Caco-2 (cell line): ENCODE measurements at regions not wholly inside any gene's neighbourhood (a gene's known extent, or its start where the extent isn't known, plus 50 kb on each side); places are given as distances from the start of the nearest gene placed in this dataset.

Experiments
- BruUV-seq: library from RNA; stranded (reverse); fragments of 400-500 nt; replicated peaks from 2 replicates; lab custom pipeline; 2021; lab: Mats Ljungman, UMichigan
- CTCF ChIA-PET: fragments of 300-600 bp; sonication (Branson Sonifier 250); formaldehyde crosslinking; loops from one replicate; lab custom pipeline; 2022; ENCODE audit warnings: antibody characterized with exemption; lab: Charles Lee
- POLR2A ChIA-PET: fragments of 300-600 bp; sonication (Branson Sonifier 250); formaldehyde crosslinking; loops from one replicate; lab custom pipeline; 2022; ENCODE audit warnings: antibody characterized with exemption; lab: Charles Lee
- DNase-seq, 2 experiments: peaks; one replicate each; pipeline versions ENCODE4 v3.0.0 to v3.0.0-alpha.2; 2020 to 2022
- H3K27me3 ChIP-seq: replicated peaks from 2 replicates; pipeline ENCODE4 v1.6.0; 2011; ENCODE audit warnings: low read length; ENCODE audit not compliant: control insufficient read depth, insufficient read depth
- H3K36me3 ChIP-seq: 2 replicates; pipeline ENCODE4 v1.5.1; 2011; ENCODE audit warnings: low read length; ENCODE audit not compliant: control insufficient read depth, insufficient read depth
- H3K4me1 ChIP-seq: fragments of 250-450 bp; sonication (Bioruptor Pico); 2 replicates; pipeline ENCODE4 v1.5.1; 2020; ENCODE audit warnings: mild to moderate bottlenecking
- H3K4me3 ChIP-seq: 2 replicates; pipeline ENCODE4 v1.5.1; 2011; ENCODE audit warnings: low read depth, mild to moderate bottlenecking, control low read depth, low read length
- H3K9me3 ChIP-seq: fragments of 250-450 bp; sonication (Bioruptor Pico); 2 replicates; pipeline ENCODE4 v1.5.1; 2020; ENCODE audit warnings: mild to moderate bottlenecking, moderate library complexity
- H3K27ac Mint-ChIP-seq: one replicate; pipeline ENCODE4 v1.8.0; 2022; ENCODE audit warnings: mixed read lengths; ENCODE audit not compliant: unreplicated experiment
- H3K27me3 Mint-ChIP-seq: one replicate; pipeline ENCODE4 v1.8.0; 2022; ENCODE audit warnings: mixed read lengths; ENCODE audit not compliant: insufficient read depth, unreplicated experiment
- H3K36me3 Mint-ChIP-seq: one replicate; pipeline ENCODE4 v1.8.0; 2022; ENCODE audit warnings: mild to moderate bottlenecking, mixed read lengths; ENCODE audit not compliant: insufficient read depth, unreplicated experiment
- H3K4me1 Mint-ChIP-seq: one replicate; pipeline ENCODE4 v1.8.0; 2022; ENCODE audit warnings: low read depth, mixed read lengths; ENCODE audit not compliant: unreplicated experiment
- H3K4me3 Mint-ChIP-seq: one replicate; pipeline ENCODE4 v1.8.0; 2022; ENCODE audit warnings: mild to moderate bottlenecking, moderate library complexity, mixed read lengths; ENCODE audit not compliant: unreplicated experiment
- H3K9me3 Mint-ChIP-seq: one replicate; pipeline ENCODE4 v1.8.0; 2022; ENCODE audit warnings: mixed read lengths; ENCODE audit not compliant: unreplicated experiment
- CTCF ChIP-seq, 2 experiments: fragments of 200-600 bp in 1 of 2; IDR thresholded peaks; 1 replicate in 1 of 2; 2 replicates in 1 of 2; pipeline versions ENCODE4 v1.5.1 to v1.8.0; 2011 to 2022; ENCODE audit warnings: antibody characterized with exemption in 1 of 2, control low read depth in 1 of 2, inconsistent platforms in 1 of 2, low read depth in 1 of 2, low read length in 1 of 2, mild to moderate bottlenecking in 1 of 2, moderate library complexity in 1 of 2; ENCODE audit not compliant: insufficient read depth in 1 of 2, severe bottlenecking in 1 of 2, unreplicated experiment in 1 of 2
- intact Hi-C: fragments of 100-400 bp; cut with micrococcal nuclease; formaldehyde crosslinking; loops from one replicate; pipeline ENCODE4 v1.10.0; 2022; ENCODE audit not compliant: unreplicated experiment

GRCh38 chr4:17400686-17401085, 111.2 kb downstream of the QDPR start:
- intact Hi-C loops, result no loop called here
- H3K4me3 ChIP-seq, result no peak overlapping the region
- no peaks in the 10 kb centered on the region for H3K9me3 Mint-ChIP-seq
- H3K4me3 Mint-ChIP-seq, result no peak overlapping the region
- BruUV-seq, result no TSS peak
- H3K4me1 ChIP-seq, result no peaks in the 10 kb centered on the region
- no peaks in the 10 kb centered on the region for H3K36me3 Mint-ChIP-seq
- H3K27me3 Mint-ChIP-seq, result peaks cover 8% of the 10 kb centered on the region
- H3K27ac Mint-ChIP-seq, result no peak overlapping the region
- H3K9me3 ChIP-seq, result no peaks in the 10 kb centered on the region
- no peaks in the 10 kb centered on the region for H3K36me3 ChIP-seq
- ChIA-PET CTCF (no interaction called here), POLR2A (no interaction called here)
- TF ChIP-seq CTCF (IDR thresholded peaks at IDR 0.05; ENCODE audit: insufficient read depth in 1 of 2, low read depth in 1 of 2, low read length in 1 of 2, severe bottlenecking in 1 of 2, unreplicated experiment in 1 of 2), result no peak
- H3K4me1 Mint-ChIP-seq, result no peaks in the 10 kb centered on the region
- no peak for DNase-seq
- H3K27me3 ChIP-seq, result no peaks in the 10 kb centered on the region

- H3K4me3 ChIP-seq, result no peak overlapping the region
- CTCF ChIA-PET, result no interaction called here
- POLR2A ChIA-PET, result no interaction called here
- no peak for TF ChIP-seq CTCF (IDR thresholded peaks at IDR 0.05; ENCODE audit: insufficient read depth in 1 of 2, low read depth in 1 of 2, low read length in 1 of 2, severe bottlenecking in 1 of 2, unreplicated experiment in 1 of 2)
- intact Hi-C loops, result no loop called here
- no peaks in the 10 kb centered on the region for H3K9me3 Mint-ChIP-seq
- no peaks in the 10 kb centered on the region for H3K4me1 ChIP-seq
- peaks cover 11% of the 10 kb centered on the region for H3K27me3 Mint-ChIP-seq
- no peaks in the 10 kb centered on the region for H3K36me3 ChIP-seq
- no peaks in the 10 kb centered on the region for H3K27me3 ChIP-seq
- DNase-seq, result no peak
- no TSS peak for BruUV-seq
- no peak overlapping the region for H3K27ac Mint-ChIP-seq
- no peaks in the 10 kb centered on the region for H3K4me1 Mint-ChIP-seq
- H3K4me3 Mint-ChIP-seq, result no peak overlapping the region
- no peaks in the 10 kb centered on the region for H3K36me3 Mint-ChIP-seq
- no peaks in the 10 kb centered on the region for H3K9me3 ChIP-seq
These were observed 113.1 kb downstream of the QDPR start for GRCh38 chr4:17398805-17399204.

GRCh38 chr4:17398035-17398434, 113.9 kb downstream of the QDPR start:
- H3K27me3 ChIP-seq, result no peaks in the 10 kb centered on the region
- H3K9me3 ChIP-seq, result no peaks in the 10 kb centered on the region
- CTCF ChIA-PET, result no interaction called here
- Mint-ChIP-seq H3K36me3 (no peaks in the 10 kb centered on the region), H3K27me3 (peaks cover 13% of the 10 kb centered on the region), H3K9me3 (no peaks in the 10 kb centered on the region), H3K27ac (no peak overlapping the region), H3K4me3 (no peak overlapping the region), H3K4me1 (no peaks in the 10 kb centered on the region)
- BruUV-seq, result no TSS peak
- H3K4me1 ChIP-seq, result no peaks in the 10 kb centered on the region
- DNase-seq, result no peak
- intact Hi-C loops, result no loop called here
- POLR2A ChIA-PET, result no interaction called here
- H3K4me3 ChIP-seq, result no peak overlapping the region
- TF ChIP-seq CTCF (IDR thresholded peaks at IDR 0.05; ENCODE audit: insufficient read depth in 1 of 2, low read depth in 1 of 2, low read length in 1 of 2, severe bottlenecking in 1 of 2, unreplicated experiment in 1 of 2), result no peak
- H3K36me3 ChIP-seq, result no peaks in the 10 kb centered on the region
